ENCODE measurements at regions not wholly inside any gene's neighbourhood (a gene's known extent, or its start where the extent isn't known, plus 50 kb on each side); places are given as distances from the start of the nearest gene placed in this dataset.

DNA sequence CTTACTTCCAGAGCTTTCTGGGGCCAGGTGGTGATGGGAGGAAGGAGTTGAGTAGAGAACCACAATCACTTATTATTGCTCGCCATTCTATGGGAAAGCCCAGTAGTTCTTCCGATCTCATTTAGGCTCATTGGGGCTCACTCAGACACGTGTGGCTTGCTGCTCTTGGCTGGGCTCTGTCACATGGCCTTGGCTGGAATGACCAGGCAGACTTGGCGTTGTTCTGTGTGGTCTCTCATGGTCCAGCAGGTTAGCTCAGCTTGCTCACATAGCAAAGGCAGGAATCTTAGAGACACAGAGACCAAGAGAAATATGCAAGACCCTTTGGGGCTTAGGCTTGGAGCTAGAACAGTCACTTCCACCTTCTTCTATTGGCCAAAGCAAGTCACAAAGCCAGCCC, 261.2 kb downstream of the LOXHD1 start:
- Histone ChIP-seq H4K20me1 (ENCODE audit: insufficient read depth, low read length) (no peaks in the 10 kb centered on the region), H3K4me2 (ENCODE audit: low read depth, low read length) (no peak overlapping the region), H2AFZ (ENCODE audit: low read length) (no peak overlapping the region), H3F3A (ENCODE audit: insufficient read depth, low read length) (no peaks in the 10 kb centered on the region), H3K79me2 (ENCODE audit: low read length) (no peaks in the 10 kb centered on the region), H3K27ac (ENCODE audit: low read length) (no peak overlapping the region), H3K9me3 (replicated peaks; ENCODE audit: insufficient read depth, low read length) (no peaks in the 10 kb centered on the region), H3K36me3 (replicated peaks; ENCODE audit: insufficient read depth, low read length) (no peaks in the 10 kb centered on the region), H3K9ac (ENCODE audit: low read length) (no peak overlapping the region), H3K9me2 (replicated peaks; ENCODE audit: insufficient read depth, low read length) (no peaks in the 10 kb centered on the region), H3K4me1 (ENCODE audit: low read length) (peaks cover 7% of the 10 kb centered on the region; the same call in 1 of the 2 replicates), H3K4me3 (ENCODE audit: low read length) (no peak overlapping the region), H3K27me3 (replicated peaks; ENCODE audit: insufficient read depth, low read length) (no peaks in the 10 kb centered on the region)
- TF ChIP-seq EZH2 (optimal IDR thresholded peaks at IDR 0.05; ENCODE audit: low read depth, low read length) (no peak), EZH2phosphoT487 (IDR thresholded peaks at IDR 0.05; ENCODE audit: low read length) (no peak)
- TF ChIP-seq, protein P1, sequence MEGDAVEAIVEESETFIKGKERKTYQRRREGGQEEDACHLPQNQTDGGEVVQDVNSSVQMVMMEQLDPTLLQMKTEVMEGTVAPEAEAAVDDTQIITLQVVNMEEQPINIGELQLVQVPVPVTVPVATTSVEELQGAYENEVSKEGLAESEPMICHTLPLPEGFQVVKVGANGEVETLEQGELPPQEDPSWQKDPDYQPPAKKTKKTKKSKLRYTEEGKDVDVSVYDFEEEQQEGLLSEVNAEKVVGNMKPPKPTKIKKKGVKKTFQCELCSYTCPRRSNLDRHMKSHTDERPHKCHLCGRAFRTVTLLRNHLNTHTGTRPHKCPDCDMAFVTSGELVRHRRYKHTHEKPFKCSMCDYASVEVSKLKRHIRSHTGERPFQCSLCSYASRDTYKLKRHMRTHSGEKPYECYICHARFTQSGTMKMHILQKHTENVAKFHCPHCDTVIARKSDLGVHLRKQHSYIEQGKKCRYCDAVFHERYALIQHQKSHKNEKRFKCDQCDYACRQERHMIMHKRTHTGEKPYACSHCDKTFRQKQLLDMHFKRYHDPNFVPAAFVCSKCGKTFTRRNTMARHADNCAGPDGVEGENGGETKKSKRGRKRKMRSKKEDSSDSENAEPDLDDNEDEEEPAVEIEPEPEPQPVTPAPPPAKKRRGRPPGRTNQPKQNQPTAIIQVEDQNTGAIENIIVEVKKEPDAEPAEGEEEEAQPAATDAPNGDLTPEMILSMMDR (IDR thresholded peaks at IDR 0.05; ENCODE audit: low read length): no peak
- no peak for DNase-seq

DNA sequence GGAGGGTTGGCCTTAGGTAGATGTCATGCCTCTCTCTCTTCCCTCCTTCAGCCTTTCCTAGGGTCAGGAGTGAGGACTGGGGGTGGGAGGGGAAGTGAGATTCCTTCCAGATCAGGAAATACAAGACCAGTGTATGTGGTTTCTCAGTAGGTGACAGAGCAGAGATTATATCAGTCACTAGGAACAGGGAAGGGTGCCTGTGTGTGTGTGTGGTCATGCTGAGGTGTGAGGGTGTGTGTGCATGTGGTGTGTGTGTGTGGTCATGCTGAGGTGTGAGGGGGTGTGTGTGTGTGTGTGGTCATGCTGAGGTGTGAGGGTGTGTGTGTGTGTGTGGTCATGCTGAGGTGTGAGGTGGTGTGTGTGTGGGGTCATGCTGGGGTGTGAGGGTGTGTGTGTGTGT, 259.8 kb downstream of the LOXHD1 start:
- Histone ChIP-seq H3K9ac (ENCODE audit: low read length) (no peak overlapping the region), H3K9me2 (replicated peaks; ENCODE audit: insufficient read depth, low read length) (no peaks in the 10 kb centered on the region), H4K20me1 (ENCODE audit: insufficient read depth, low read length) (no peaks in the 10 kb centered on the region), H3K4me2 (ENCODE audit: low read depth, low read length) (no peak overlapping the region), H3K4me3 (ENCODE audit: low read length) (no peak overlapping the region), H3K9me3 (replicated peaks; ENCODE audit: insufficient read depth, low read length) (no peaks in the 10 kb centered on the region), H3K4me1 (ENCODE audit: low read length) (peaks cover 7% of the 10 kb centered on the region; the same call in 1 of the 2 replicates), H3K27ac (ENCODE audit: low read length) (no peak overlapping the region), H3K79me2 (ENCODE audit: low read length) (no peaks in the 10 kb centered on the region), H3K36me3 (replicated peaks; ENCODE audit: insufficient read depth, low read length) (no peaks in the 10 kb centered on the region), H3F3A (ENCODE audit: insufficient read depth, low read length) (no peaks in the 10 kb centered on the region), H2AFZ (ENCODE audit: low read length) (no peak overlapping the region), H3K27me3 (replicated peaks; ENCODE audit: insufficient read depth, low read length) (no peaks in the 10 kb centered on the region)
- no peak for DNase-seq
- TF ChIP-seq, protein P1 (IDR thresholded peaks at IDR 0.05; ENCODE audit: low read length): no peak
- TF ChIP-seq EZH2 (optimal IDR thresholded peaks at IDR 0.05; ENCODE audit: low read depth, low read length): no peak

DNA sequence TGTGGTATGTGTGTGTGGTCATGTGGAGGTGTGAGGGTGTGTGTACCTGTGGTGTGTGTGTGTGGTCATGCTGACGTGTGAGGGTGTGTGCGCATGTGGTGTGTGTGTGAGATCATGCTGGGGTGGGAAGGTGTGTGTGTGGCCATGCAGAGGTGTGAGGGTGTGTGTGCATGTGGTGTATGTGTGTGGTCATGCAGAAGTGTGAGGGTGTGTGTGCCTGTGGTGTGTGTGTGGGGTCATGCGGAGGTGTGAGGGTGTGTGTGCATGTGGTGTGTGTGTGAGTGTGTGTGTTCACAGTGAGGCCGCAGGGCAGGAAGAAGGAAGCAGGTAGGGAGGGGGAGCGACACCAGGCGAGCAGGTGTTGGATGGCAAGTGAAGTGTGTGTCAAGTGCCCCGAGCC, 259.0 kb downstream of the LOXHD1 start:
- H3K79me2 ChIP-seq (ENCODE audit: low read length): no peaks in the 10 kb centered on the region
- H3K9me2 ChIP-seq (replicated peaks; ENCODE audit: insufficient read depth, low read length): no peaks in the 10 kb centered on the region
- no peaks in the 10 kb centered on the region for H3F3A ChIP-seq (ENCODE audit: insufficient read depth, low read length)
- no peak overlapping the region for H3K4me3 ChIP-seq (ENCODE audit: low read length)
- H3K9me3 ChIP-seq (replicated peaks; ENCODE audit: insufficient read depth, low read length): no peaks in the 10 kb centered on the region
- H3K36me3 ChIP-seq (replicated peaks; ENCODE audit: insufficient read depth, low read length): no peaks in the 10 kb centered on the region
- H2AFZ ChIP-seq (ENCODE audit: low read length): no peak overlapping the region
- no peaks in the 10 kb centered on the region for H4K20me1 ChIP-seq (ENCODE audit: insufficient read depth, low read length)
- TF ChIP-seq EZH2 (optimal IDR thresholded peaks at IDR 0.05; ENCODE audit: low read depth, low read length) (no peak), EZH2phosphoT487 (IDR thresholded peaks at IDR 0.05; ENCODE audit: low read length) (no peak)
- TF ChIP-seq, protein P1 (IDR thresholded peaks at IDR 0.05; ENCODE audit: low read length): no peak
- no peak for DNase-seq
- peaks cover 7% of the 10 kb centered on the region; the same call in 1 of the 2 replicates for H3K4me1 ChIP-seq (ENCODE audit: low read length)
- H3K27ac ChIP-seq (ENCODE audit: low read length): no peak overlapping the region
- no peak overlapping the region for H3K9ac ChIP-seq (ENCODE audit: low read length)
- no peaks in the 10 kb centered on the region for H3K27me3 ChIP-seq (replicated peaks; ENCODE audit: insufficient read depth, low read length)
- no peak overlapping the region for H3K4me2 ChIP-seq (ENCODE audit: low read depth, low read length)

Data from MM.1S (cell line).